ENCODE measurements at regions not wholly inside any gene's neighbourhood (a gene's known extent, or its start where the extent isn't known, plus 50 kb on each side); places are given as distances from the start of the nearest gene placed in this dataset.

DNA sequence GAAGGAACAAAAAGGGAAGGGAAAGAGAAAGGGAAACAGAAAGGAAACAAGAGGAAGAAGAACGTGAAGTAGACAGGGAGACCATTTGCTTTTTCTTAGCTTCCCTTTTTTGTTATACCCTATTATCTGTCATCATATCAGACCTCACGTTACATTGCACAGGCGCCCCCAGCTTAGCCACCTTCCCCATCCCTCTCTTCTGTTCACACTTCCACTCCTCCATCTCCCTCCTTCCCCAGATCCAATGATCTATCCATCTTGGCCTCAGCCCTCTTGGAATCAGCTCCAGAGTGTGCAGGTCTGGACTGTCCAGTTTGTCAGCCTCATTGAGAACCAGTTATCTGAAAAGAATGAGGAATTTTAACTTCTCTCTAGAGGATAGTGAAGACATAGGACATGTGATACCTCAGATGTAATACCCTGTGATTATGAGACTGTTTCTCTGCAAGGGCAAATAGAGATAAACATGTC lies 101.1 kb upstream of the ERRFI1 start:
- no peak for TF ChIP-seq EZH2phosphoT487 (conservative IDR thresholded peaks at IDR 0.05; ENCODE audit: low read length)
- TF ChIP-seq, protein P1, sequence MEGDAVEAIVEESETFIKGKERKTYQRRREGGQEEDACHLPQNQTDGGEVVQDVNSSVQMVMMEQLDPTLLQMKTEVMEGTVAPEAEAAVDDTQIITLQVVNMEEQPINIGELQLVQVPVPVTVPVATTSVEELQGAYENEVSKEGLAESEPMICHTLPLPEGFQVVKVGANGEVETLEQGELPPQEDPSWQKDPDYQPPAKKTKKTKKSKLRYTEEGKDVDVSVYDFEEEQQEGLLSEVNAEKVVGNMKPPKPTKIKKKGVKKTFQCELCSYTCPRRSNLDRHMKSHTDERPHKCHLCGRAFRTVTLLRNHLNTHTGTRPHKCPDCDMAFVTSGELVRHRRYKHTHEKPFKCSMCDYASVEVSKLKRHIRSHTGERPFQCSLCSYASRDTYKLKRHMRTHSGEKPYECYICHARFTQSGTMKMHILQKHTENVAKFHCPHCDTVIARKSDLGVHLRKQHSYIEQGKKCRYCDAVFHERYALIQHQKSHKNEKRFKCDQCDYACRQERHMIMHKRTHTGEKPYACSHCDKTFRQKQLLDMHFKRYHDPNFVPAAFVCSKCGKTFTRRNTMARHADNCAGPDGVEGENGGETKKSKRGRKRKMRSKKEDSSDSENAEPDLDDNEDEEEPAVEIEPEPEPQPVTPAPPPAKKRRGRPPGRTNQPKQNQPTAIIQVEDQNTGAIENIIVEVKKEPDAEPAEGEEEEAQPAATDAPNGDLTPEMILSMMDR (IDR thresholded peaks at IDR 0.05; ENCODE audit: insufficient read depth, low read length, poor library complexity, severe bottlenecking), result no peak
- Histone ChIP-seq H3K27me3 (ENCODE audit: low read length) (no peaks in the 10 kb centered on the region), H3K79me2 (ENCODE audit: insufficient read depth, low read length) (no peaks in the 10 kb centered on the region), H3K4me3 (ENCODE audit: insufficient read depth, low read length, poor library complexity, severe bottlenecking) (no peak overlapping the region), H2AFZ (ENCODE audit: low read depth, low read length, severe bottlenecking) (no peak overlapping the region), H3K9me2 (replicated peaks; ENCODE audit: insufficient read depth, low read length) (no peaks in the 10 kb centered on the region), H3K9ac (ENCODE audit: low read length) (no peak overlapping the region), H3F3A (ENCODE audit: insufficient read depth) (no peaks in the 10 kb centered on the region), H3K4me2 (ENCODE audit: low read depth, low read length, poor library complexity, severe bottlenecking) (no peak overlapping the region), H4K20me1 (ENCODE audit: low read depth, low read length) (no peaks in the 10 kb centered on the region), H3K27ac (ENCODE audit: low read depth, low read length) (no peak overlapping the region), H3K36me3 (ENCODE audit: low read length) (no peaks in the 10 kb centered on the region), H3K9me3 (ENCODE audit: insufficient read depth, low read length) (no peaks in the 10 kb centered on the region)

DNA sequence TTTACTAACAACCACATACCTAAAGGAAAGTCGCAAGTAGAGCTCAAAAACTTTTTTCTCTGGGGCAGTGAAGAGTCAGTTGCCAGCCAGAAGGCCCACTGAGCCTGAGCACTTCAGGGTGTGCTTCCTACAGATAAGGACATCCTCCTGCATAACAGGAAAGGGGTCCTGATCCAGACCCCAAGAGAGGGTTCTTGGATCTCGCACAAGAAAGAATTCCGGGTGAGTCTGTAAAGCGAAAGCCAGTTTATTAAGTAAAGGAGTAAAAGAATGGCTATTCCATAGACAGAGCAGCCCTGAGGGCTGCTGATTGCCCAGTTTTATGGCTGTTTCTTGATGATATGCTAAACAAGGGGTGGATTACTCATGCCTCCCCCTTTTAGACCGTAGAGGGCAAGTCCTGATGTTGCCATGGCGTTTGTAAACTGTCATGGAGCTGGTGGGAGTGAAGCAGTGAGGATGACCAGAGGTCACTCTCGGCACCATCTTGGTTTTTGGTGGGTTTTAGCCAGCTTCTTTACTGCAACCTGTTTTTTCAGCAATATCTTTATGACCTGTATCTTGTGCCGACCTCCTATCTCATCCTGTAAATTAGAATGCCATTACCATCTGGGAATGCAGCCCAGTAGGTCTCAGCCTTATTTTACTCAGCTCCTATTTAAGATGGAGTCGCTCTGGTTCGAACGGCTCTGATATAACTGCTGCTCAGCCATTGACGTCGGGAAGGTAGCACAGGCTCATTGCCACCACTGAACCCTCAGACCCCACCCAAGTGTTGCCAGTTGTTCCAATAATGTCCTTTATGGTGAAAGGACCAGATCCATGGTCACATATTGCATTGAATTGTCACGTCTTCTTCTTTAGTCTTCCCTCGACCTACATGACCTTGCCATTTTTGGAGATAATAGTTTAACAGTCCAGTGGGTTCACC lies 96.6 kb upstream of the ERRFI1 start:
- no peaks in the 10 kb centered on the region for H3F3A ChIP-seq (ENCODE audit: insufficient read depth)
- no peak overlapping the region for H3K27ac ChIP-seq (ENCODE audit: low read depth, low read length)
- no peak overlapping the region for H2AFZ ChIP-seq (ENCODE audit: low read depth, low read length, severe bottlenecking)

DNA sequence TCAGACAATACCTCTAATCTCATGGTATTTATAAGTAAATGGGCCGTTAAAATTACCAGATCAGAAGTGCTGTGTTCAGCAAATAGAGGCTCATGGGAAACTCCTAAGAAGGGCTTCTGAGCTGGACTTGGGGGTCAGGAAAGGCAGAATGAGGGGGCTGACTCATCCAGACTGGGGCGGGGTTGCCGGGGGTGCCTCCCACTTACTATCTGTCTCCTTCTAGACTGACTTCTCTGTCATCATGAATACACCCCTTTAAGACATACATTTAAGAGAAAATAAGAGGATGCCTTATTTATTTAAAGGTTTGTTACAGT lies 96.0 kb upstream of the ERRFI1 start:
- Histone ChIP-seq H3K27ac (ENCODE audit: low read depth, low read length) (no peak overlapping the region), H3K4me3 (ENCODE audit: insufficient read depth, low read length, poor library complexity, severe bottlenecking) (no peak overlapping the region), H3K36me3 (ENCODE audit: low read length) (no peaks in the 10 kb centered on the region), H3K9me2 (replicated peaks; ENCODE audit: insufficient read depth, low read length) (no peaks in the 10 kb centered on the region), H3K9ac (ENCODE audit: low read length) (no peak overlapping the region), H4K20me1 (ENCODE audit: low read depth, low read length) (no peaks in the 10 kb centered on the region), H3K4me2 (ENCODE audit: low read depth, low read length, poor library complexity, severe bottlenecking) (no peak overlapping the region), H3K9me3 (ENCODE audit: insufficient read depth, low read length) (no peaks in the 10 kb centered on the region), H3F3A (ENCODE audit: insufficient read depth) (no peaks in the 10 kb centered on the region), H2AFZ (ENCODE audit: low read depth, low read length, severe bottlenecking) (no peak overlapping the region), H3K79me2 (ENCODE audit: insufficient read depth, low read length) (no peaks in the 10 kb centered on the region), H3K27me3 (ENCODE audit: low read length) (no peaks in the 10 kb centered on the region)
- no peak for TF ChIP-seq EZH2phosphoT487 (conservative IDR thresholded peaks at IDR 0.05; ENCODE audit: low read length)
- TF ChIP-seq, protein P1 (IDR thresholded peaks at IDR 0.05; ENCODE audit: insufficient read depth, low read length, poor library complexity, severe bottlenecking), result no peak

More for the DNA sequence above, 96.6 kb upstream of the ERRFI1 start:
- H3K4me2 ChIP-seq (ENCODE audit: low read depth, low read length, poor library complexity, severe bottlenecking), result no peak overlapping the region
- H3K9ac ChIP-seq (ENCODE audit: low read length), result no peak overlapping the region
- no peaks in the 10 kb centered on the region for H3K27me3 ChIP-seq (ENCODE audit: low read length)
- no peaks in the 10 kb centered on the region for H4K20me1 ChIP-seq (ENCODE audit: low read depth, low read length)
- H3K79me2 ChIP-seq (ENCODE audit: insufficient read depth, low read length), result no peaks in the 10 kb centered on the region
- no peaks in the 10 kb centered on the region for H3K9me3 ChIP-seq (ENCODE audit: insufficient read depth, low read length)
- H3K36me3 ChIP-seq (ENCODE audit: low read length), result no peaks in the 10 kb centered on the region
- H3K4me3 ChIP-seq (ENCODE audit: insufficient read depth, low read length, poor library complexity, severe bottlenecking), result no peak overlapping the region
- H3K9me2 ChIP-seq (replicated peaks; ENCODE audit: insufficient read depth, low read length), result no peaks in the 10 kb centered on the region
- TF ChIP-seq EZH2phosphoT487 (conservative IDR thresholded peaks at IDR 0.05; ENCODE audit: low read length), result no peak
- TF ChIP-seq, protein P1 (IDR thresholded peaks at IDR 0.05; ENCODE audit: insufficient read depth, low read length, poor library complexity, severe bottlenecking), result no peak
